ENCODE measurements at regions not wholly inside any gene's neighbourhood (a gene's known extent, or its start where the extent isn't known, plus 50 kb on each side); places are given as distances from the start of the nearest gene placed in this dataset.

DNA sequence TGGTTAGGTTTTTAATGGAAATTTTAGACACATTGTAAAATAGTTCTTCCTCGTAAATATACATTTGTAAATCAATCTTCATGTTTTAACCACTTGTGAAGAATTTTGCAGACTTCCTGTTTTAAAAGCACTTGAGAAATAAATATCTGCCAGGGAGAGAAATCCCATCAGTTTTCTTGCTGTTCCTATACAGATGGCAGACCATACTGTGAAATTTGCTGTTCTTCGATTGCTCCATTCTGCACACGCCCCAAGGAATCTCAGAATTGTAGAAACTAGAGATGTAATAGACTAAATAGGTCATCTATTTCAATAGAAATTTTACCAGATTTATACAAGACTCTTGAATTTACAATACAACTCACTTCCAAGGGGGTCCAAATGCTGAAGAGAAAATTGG lies 75.8 kb upstream of the PIK3C3 start:
- TF ChIP-seq POLR2A (IDR thresholded peaks at IDR 0.05), result no peak
- TF ChIP-seq, protein P1, sequence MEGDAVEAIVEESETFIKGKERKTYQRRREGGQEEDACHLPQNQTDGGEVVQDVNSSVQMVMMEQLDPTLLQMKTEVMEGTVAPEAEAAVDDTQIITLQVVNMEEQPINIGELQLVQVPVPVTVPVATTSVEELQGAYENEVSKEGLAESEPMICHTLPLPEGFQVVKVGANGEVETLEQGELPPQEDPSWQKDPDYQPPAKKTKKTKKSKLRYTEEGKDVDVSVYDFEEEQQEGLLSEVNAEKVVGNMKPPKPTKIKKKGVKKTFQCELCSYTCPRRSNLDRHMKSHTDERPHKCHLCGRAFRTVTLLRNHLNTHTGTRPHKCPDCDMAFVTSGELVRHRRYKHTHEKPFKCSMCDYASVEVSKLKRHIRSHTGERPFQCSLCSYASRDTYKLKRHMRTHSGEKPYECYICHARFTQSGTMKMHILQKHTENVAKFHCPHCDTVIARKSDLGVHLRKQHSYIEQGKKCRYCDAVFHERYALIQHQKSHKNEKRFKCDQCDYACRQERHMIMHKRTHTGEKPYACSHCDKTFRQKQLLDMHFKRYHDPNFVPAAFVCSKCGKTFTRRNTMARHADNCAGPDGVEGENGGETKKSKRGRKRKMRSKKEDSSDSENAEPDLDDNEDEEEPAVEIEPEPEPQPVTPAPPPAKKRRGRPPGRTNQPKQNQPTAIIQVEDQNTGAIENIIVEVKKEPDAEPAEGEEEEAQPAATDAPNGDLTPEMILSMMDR (IDR thresholded peaks at IDR 0.05), result no peak

Measured in sigmoid colon (tissue), 3 donors.